HS-5 (cell line): ENCODE measurements at regions not wholly inside any gene's neighbourhood (a gene's known extent, or its start where the extent isn't known, plus 50 kb on each side); places are given as distances from the start of the nearest gene placed in this dataset.
"Not testable (repeated sequence)": the region's sequence is repeated elsewhere in the genome, so short reads cannot be mapped to it uniquely, and the experiment has no call there.

Experiments used
- DNase-seq: peaks from one replicate; pipeline ENCODE4 v3.0.0-alpha.2; 2012; ENCODE audit warnings: low read depth

GRCh38 chr12:102666176-102666575 is 185.8 kb upstream of the IGF1 start:
- DNase-seq = not testable (repeated sequence)

- no peak for DNase-seq
Observed at GRCh38 chr12:102659200-102659911, 179.0 kb upstream of the IGF1 start.

GRCh38 chr12:102653406-102653805 is 173.0 kb upstream of the IGF1 start:
- no peak for DNase-seq

- no peak for DNase-seq
Observed at GRCh38 chr12:102652645-102653313, 172.4 kb upstream of the IGF1 start.

GRCh38 chr12:102645968-102646367 is 165.6 kb upstream of the IGF1 start:
- DNase-seq = no peak

GRCh38 chr12:102643879-102644575 is 163.7 kb upstream of the IGF1 start:
- no peak for DNase-seq

- DNase-seq = no peak
Observed at GRCh38 chr12:102642199-102642598, 161.8 kb upstream of the IGF1 start.

- DNase-seq = not testable (repeated sequence)
Observed at GRCh38 chr12:102640658-102641057, 160.3 kb upstream of the IGF1 start.

GRCh38 chr12:102638777-102639176 is 158.4 kb upstream of the IGF1 start:
- DNase-seq = no peak

GRCh38 chr12:102633981-102634605 is 153.7 kb upstream of the IGF1 start:
- no peak for DNase-seq

- DNase-seq = peak; percentile 68
Observed at GRCh38 chr12:102631274-102631673, 150.9 kb upstream of the IGF1 start.

- no peak for DNase-seq
Observed at GRCh38 chr12:102629262-102629888, 149.0 kb upstream of the IGF1 start.

- no peak for DNase-seq
Observed at GRCh38 chr12:102625819-102626218, 145.5 kb upstream of the IGF1 start.

- no peak for DNase-seq
Observed at GRCh38 chr12:102622618-102623017, 142.3 kb upstream of the IGF1 start.

- no peak for DNase-seq
Observed at GRCh38 chr12:102618197-102618877, 138.0 kb upstream of the IGF1 start.

- DNase-seq = no peak
Observed at GRCh38 chr12:102616692-102617091, 136.3 kb upstream of the IGF1 start.

- DNase-seq = no peak
Observed at GRCh38 chr12:102611995-102612394, 131.6 kb upstream of the IGF1 start.

GRCh38 chr12:102609996-102610395 is 129.6 kb upstream of the IGF1 start:
- DNase-seq = no peak

- DNase-seq = no peak
Observed at GRCh38 chr12:102603021-102603420, 122.7 kb upstream of the IGF1 start.

GRCh38 chr12:102602521-102602920 is 122.2 kb upstream of the IGF1 start:
- DNase-seq = no peak

GRCh38 chr12:102601621-102602020 is 121.3 kb upstream of the IGF1 start:
- no peak for DNase-seq

- DNase-seq = no peak
Observed at GRCh38 chr12:102596687-102597086, 116.3 kb upstream of the IGF1 start.
